Uterus (tissue), 3 donors: ENCODE measurements at regions not wholly inside any gene's neighbourhood (a gene's known extent, or its start where the extent isn't known, plus 50 kb on each side); places are given as distances from the start of the nearest gene placed in this dataset.

Experiments used
- DNase-seq, 2 donors: peaks; one replicate each; pipeline ENCODE4 v3.0.0-alpha.2; 2019 to 2020
- H3K27ac ChIP-seq, 2 donors: fragments of 200-600 bp; sonication (generic); 1 replicate in 1 of 2; 2 replicates in 1 of 2; pipeline ENCODE4 v1.5.1; 2016 to 2018
- H3K27me3 ChIP-seq, 2 donors: fragments of 200-600 bp; sonication (generic); one replicate each; pipeline ENCODE4 v1.5.1; 2018 to 2019; ENCODE audit warnings: control low read depth in 1 of 2
- H3K36me3 ChIP-seq, 2 donors: fragments of 200-600 bp; sonication (generic); one replicate each; pipeline ENCODE4 v1.5.1; 2019; ENCODE audit warnings: control low read depth in 1 of 2
- H3K4me1 ChIP-seq, 2 donors: fragments of 200-600 bp; sonication (generic); one replicate each; pipeline ENCODE4 v1.5.1; 2018 to 2019; ENCODE audit warnings: control low read depth in 1 of 2
- H3K4me3 ChIP-seq, 2 donors: fragments of 200-600 bp; sonication (generic); 1 replicate in 1 of 2; 2 replicates in 1 of 2; pipeline ENCODE4 v1.5.1; 2018 to 2019; ENCODE audit warnings: mild to moderate bottlenecking in 1 of 2
- H3K9me3 ChIP-seq, 2 donors: fragments of 200-600 bp; sonication (generic); one replicate each; pipeline ENCODE4 v1.5.1; 2019; ENCODE audit warnings: control low read depth in 1 of 2
- CTCF ChIP-seq, 4 experiments: fragments of 200-600 bp in 2 of 4; fragments of 450-650 bp in 2 of 4; sonication (generic) in 2 of 4; IDR thresholded peaks; one replicate each; pipeline ENCODE4 v1.5.1; 2016 to 2019; ENCODE audit warnings: antibody characterized with exemption in 4 of 4, mild to moderate bottlenecking in 2 of 4, moderate library complexity in 1 of 4
- POLR2A ChIP-seq, 2 donors: fragments of 450-650 bp; IDR thresholded peaks; one replicate each; pipeline ENCODE4 v1.6.1; 2016; ENCODE audit warnings: antibody characterized with exemption in 2 of 2, mild to moderate bottlenecking in 1 of 2, moderate library complexity in 1 of 2
- intact Hi-C: fragments of 100-400 bp; cut with DNase I; formaldehyde crosslinking; loops from one replicate; pipeline ENCODE4 v1.15.1; 2023; ENCODE audit warnings: low total_unique reads
- donor health status: DM: yes; HTN: yes; CAD: no.

DNA sequence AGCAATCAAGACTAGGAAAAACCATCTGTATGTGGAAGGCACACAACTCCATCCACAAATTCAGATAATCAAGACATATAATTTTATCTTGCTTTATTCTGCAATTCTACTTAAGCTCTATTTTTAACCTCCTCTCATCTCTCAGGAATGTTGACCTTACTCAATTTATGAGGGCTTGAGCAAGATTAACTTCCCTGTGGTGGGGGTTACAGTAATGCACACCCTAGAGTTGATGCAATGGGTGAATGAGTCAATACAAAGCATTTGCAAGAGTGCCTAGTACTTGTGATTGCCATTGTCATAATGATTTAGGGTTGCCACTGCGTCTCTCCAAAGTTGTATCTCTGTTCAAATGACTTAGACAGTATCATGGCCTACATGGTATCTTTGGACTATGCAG is 1598.4 kb upstream of the TMEM132C start:
- no peak overlapping the region for H3K27ac ChIP-seq
- H3K27me3 ChIP-seq: no peaks in the 10 kb centered on the region
- DNase-seq: no peak
- TF ChIP-seq CTCF (IDR thresholded peaks at IDR 0.05): no peak
- TF ChIP-seq POLR2A (IDR thresholded peaks at IDR 0.05): no peak
- H3K4me3 ChIP-seq: no peak overlapping the region
- H3K9me3 ChIP-seq: no peaks in the 10 kb centered on the region
- H3K36me3 ChIP-seq: no peaks in the 10 kb centered on the region
- no peaks in the 10 kb centered on the region for H3K4me1 ChIP-seq
- intact Hi-C loops: no loop called here

- Histone ChIP-seq H3K9me3 (no peaks in the 10 kb centered on the region), H3K27ac (no peak overlapping the region), H3K27me3 (no peaks in the 10 kb centered on the region), H3K4me3 (no peak overlapping the region), H3K36me3 (no peaks in the 10 kb centered on the region), H3K4me1 (no peaks in the 10 kb centered on the region)
- DNase-seq: no peak
- TF ChIP-seq POLR2A (IDR thresholded peaks at IDR 0.05): no peak
- TF ChIP-seq CTCF (IDR thresholded peaks at IDR 0.05): no peak
- intact Hi-C loops: no loop called here
Observed at GRCh38 chr12:126668961-126669360, 1598.0 kb upstream of the TMEM132C start.

GRCh38 chr12:126676434-126676833 is 1590.5 kb upstream of the TMEM132C start:
- TF ChIP-seq CTCF (IDR thresholded peaks at IDR 0.05) (no peak), POLR2A (IDR thresholded peaks at IDR 0.05) (no peak)
- DNase-seq: no peak
- H3K27me3 ChIP-seq: no peaks in the 10 kb centered on the region
- no peaks in the 10 kb centered on the region for H3K36me3 ChIP-seq
- H3K9me3 ChIP-seq: no peaks in the 10 kb centered on the region
- H3K4me1 ChIP-seq: no peaks in the 10 kb centered on the region
- no peak overlapping the region for H3K27ac ChIP-seq
- H3K4me3 ChIP-seq: no peak overlapping the region
- intact Hi-C loops: no loop called here

- Histone ChIP-seq H3K27ac (no peak overlapping the region), H3K4me1 (no peaks in the 10 kb centered on the region), H3K27me3 (no peaks in the 10 kb centered on the region), H3K36me3 (no peaks in the 10 kb centered on the region), H3K9me3 (no peaks in the 10 kb centered on the region), H3K4me3 (no peak overlapping the region)
- intact Hi-C loops: no loop called here
- no peak for DNase-seq
- TF ChIP-seq POLR2A (IDR thresholded peaks at IDR 0.05) (no peak), CTCF (IDR thresholded peaks at IDR 0.05) (no peak)
Observed at GRCh38 chr12:126681676-126682075, 1585.3 kb upstream of the TMEM132C start.

- no peaks in the 10 kb centered on the region for H3K9me3 ChIP-seq
- H3K4me1 ChIP-seq: no peaks in the 10 kb centered on the region
- H3K27ac ChIP-seq: no peak overlapping the region
- TF ChIP-seq POLR2A (IDR thresholded peaks at IDR 0.05) (no peak), CTCF (IDR thresholded peaks at IDR 0.05) (no peak)
- H3K4me3 ChIP-seq: no peak overlapping the region
- no peak for DNase-seq
- H3K27me3 ChIP-seq: no peaks in the 10 kb centered on the region
- no peaks in the 10 kb centered on the region for H3K36me3 ChIP-seq
- intact Hi-C loops: no loop called here
Observed at GRCh38 chr12:126684703-126685102, 1582.3 kb upstream of the TMEM132C start.
